BJ (cell line): ENCODE measurements at regions not wholly inside any gene's neighbourhood (a gene's known extent, or its start where the extent isn't known, plus 50 kb on each side); places are given as distances from the start of the nearest gene placed in this dataset.

Experiments
- CTCF ChIA-PET: fragments of 350-600 bp; formaldehyde crosslinking; extraction: SDS; loops from one replicate; lab custom pipeline; 2021; ENCODE audit warnings: antibody characterized with exemption, inconsistent platforms; lab: Yijun Ruan, JAX
- POLR2A ChIA-PET: fragments of 300-600 bp; sonication (Branson Sonifier 250); formaldehyde crosslinking; extraction: SDS; loops from one replicate; lab custom pipeline; 2021; ENCODE audit warnings: antibody characterized with exemption; lab: Charles Lee
- DNase-seq: peaks from one replicate; pipeline ENCODE4 v3.0.0-alpha.2; 2011; ENCODE audit warnings: low read depth
- H3K27me3 ChIP-seq: 2 replicates; pipeline ENCODE4 v1.6.0; 2011; ENCODE audit warnings: low read length; ENCODE audit not compliant: control insufficient read depth, insufficient read depth
- H3K36me3 ChIP-seq: 2 replicates; pipeline ENCODE4 v1.5.1; 2011; ENCODE audit warnings: low read length; ENCODE audit not compliant: control insufficient read depth, insufficient read depth
- H3K4me3 ChIP-seq: 2 replicates; pipeline ENCODE4 v1.5.1; 2011; ENCODE audit warnings: low read depth, mild to moderate bottlenecking, control low read depth, low read length
- TF ChIP-seq, protein P1 (sequence below): IDR thresholded peaks from 2 replicates; pipeline ENCODE4 v1.5.1; 2011; ENCODE audit warnings: low read depth, mild to moderate bottlenecking, control low read depth, inconsistent platforms, low read length, moderate library complexity; ENCODE audit not compliant: insufficient read depth

DNA sequence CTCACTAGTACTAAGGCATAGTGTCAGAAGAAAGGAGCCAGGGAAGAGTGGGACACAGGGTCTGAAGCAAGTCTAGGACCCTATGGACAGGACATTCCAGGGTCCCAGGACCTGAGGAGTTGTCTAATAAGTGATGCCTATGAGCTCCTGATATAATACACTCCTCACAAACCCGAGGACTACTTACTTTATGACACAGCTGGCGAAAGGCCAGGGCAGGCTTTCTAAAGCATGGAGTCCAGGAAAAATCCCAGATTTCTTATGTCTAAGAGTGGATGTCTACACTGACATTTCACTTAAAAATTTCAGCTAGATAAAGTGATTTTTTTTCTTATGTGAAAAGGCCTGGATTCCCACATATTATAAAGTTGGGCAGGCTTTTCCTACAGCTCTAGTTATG lies 502.2 kb upstream of the SETBP1 start:
- ChIA-PET POLR2A (no interaction called here), CTCF (no interaction called here)
- Histone ChIP-seq H3K4me3 (no peak overlapping the region), H3K36me3 (no peaks in the 10 kb centered on the region), H3K27me3 (no peaks in the 10 kb centered on the region)
- TF ChIP-seq, protein P1, sequence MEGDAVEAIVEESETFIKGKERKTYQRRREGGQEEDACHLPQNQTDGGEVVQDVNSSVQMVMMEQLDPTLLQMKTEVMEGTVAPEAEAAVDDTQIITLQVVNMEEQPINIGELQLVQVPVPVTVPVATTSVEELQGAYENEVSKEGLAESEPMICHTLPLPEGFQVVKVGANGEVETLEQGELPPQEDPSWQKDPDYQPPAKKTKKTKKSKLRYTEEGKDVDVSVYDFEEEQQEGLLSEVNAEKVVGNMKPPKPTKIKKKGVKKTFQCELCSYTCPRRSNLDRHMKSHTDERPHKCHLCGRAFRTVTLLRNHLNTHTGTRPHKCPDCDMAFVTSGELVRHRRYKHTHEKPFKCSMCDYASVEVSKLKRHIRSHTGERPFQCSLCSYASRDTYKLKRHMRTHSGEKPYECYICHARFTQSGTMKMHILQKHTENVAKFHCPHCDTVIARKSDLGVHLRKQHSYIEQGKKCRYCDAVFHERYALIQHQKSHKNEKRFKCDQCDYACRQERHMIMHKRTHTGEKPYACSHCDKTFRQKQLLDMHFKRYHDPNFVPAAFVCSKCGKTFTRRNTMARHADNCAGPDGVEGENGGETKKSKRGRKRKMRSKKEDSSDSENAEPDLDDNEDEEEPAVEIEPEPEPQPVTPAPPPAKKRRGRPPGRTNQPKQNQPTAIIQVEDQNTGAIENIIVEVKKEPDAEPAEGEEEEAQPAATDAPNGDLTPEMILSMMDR, result no peak
- DNase-seq, result no peak

DNA sequence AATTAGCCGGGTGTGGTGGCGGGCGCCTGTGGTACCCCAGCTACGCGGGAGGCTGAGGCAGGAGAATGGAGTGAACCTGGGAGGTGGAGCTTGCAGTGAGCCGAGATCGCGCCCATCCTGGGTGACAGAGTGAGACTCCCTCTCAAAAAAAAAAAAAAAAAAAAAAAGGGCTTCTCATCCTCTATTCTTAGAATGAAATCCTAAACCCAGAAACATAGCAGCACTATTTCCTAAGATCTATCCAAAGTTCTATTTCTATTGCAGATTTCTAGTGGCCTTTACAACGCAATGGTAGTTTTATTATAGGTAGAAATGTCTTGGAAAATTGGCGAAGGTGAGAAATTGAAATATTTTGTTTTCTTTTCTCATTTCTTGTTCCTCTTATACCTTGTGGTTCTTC lies 501.0 kb upstream of the SETBP1 start:
- no peaks in the 10 kb centered on the region for H3K36me3 ChIP-seq
- ChIA-PET POLR2A (no interaction called here), CTCF (no interaction called here)
- H3K4me3 ChIP-seq, result no peak overlapping the region
- TF ChIP-seq, protein P1, result no peak
- no peaks in the 10 kb centered on the region for H3K27me3 ChIP-seq
- no peak for DNase-seq

DNA sequence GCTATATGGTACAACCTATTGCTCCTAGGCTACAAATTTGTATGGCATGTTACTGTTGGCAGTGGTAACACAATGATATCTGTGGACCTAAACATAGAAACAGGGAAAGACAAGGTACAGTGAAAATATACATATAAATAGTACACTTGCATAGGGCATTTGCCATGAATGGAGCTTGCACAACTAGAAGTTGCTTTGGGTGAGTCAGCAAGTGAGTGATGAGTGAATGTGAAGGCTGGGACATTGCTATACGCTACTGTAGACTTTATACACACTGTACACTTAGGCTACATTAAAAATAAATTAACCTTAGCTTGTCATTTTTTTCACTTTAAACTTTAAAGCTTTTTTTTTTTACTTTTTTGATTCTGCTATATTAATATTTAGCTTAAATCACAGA lies 500.0 kb upstream of the SETBP1 start:
- no peaks in the 10 kb centered on the region for H3K27me3 ChIP-seq
- ChIA-PET CTCF (no interaction called here), POLR2A (no interaction called here)
- no peak for DNase-seq
- no peak overlapping the region for H3K4me3 ChIP-seq
- H3K36me3 ChIP-seq, result no peaks in the 10 kb centered on the region
- TF ChIP-seq, protein P1, result no peak

DNA sequence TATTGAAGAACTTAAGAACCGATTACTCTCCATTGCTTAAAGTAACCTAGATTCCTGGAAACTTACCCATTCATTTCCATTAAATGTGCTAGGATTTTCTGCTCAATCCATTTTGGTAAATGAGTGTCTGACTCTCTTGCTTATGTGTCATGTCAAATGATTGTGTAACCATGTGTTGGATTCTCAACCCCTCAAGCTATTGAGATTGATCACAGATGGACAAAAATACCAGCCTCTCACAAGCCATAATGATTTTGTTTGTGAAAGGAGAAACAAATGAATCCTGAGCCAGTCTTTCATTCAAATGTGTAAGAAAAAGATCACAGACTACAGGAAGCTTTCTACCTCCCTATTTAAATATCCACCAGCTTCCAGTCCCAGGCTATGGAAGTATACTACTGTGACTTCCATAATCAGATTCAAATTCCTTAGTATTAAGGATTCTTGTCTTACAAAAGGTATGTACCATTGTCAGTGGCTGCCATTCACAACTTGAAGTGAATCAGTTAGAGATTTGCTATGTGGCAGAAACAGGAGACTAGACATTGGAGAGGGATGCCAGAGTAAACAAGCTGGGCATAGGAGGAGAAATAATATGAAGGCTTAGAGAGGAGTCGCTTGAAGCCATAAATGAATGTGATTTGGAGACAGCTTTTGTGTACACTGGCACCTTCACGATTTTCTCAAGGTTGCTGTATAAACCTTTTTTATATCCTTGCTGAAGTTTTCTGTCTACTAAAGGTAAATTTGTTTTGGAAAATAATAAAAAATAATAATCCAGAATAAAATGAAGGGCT lies 498.5 kb upstream of the SETBP1 start:
- DNase-seq, result no peak
- ChIA-PET POLR2A (no interaction called here), CTCF (interaction anchor here (1.3 kb wide), 1 partner anchor 1204 kb away, joined by 3 read pairs; no protein-coding TSS in a partner anchor)
- TF ChIP-seq, protein P1, result no peak
- Histone ChIP-seq H3K36me3 (no peaks in the 10 kb centered on the region), H3K27me3 (no peaks in the 10 kb centered on the region), H3K4me3 (no peak overlapping the region)

DNA sequence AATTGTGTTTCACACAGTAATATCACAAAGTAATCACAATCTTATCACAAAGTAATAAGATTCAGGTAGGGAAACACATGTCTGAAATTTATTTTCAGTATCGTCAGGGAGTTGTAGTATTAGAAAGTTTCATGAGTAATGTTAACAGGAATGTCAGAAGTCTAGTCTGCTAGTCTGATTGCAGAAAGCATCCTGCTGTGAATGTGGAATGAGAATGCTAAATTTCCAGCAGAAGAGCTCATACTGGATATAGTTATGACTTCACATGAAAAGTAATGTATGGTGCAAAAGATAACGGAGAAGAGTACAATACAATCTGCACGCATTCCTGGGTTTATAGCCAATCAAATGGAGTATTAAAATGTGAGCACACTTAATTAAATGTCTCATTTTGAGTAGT lies 494.7 kb upstream of the SETBP1 start:
- Histone ChIP-seq H3K36me3 (no peaks in the 10 kb centered on the region), H3K4me3 (no peak overlapping the region), H3K27me3 (no peaks in the 10 kb centered on the region)
- POLR2A ChIA-PET, result no interaction called here
- no peak for DNase-seq
- CTCF ChIA-PET, result interaction anchor here (0.8 kb wide), 1 partner anchor 30 kb away, joined by 3 read pairs; no protein-coding TSS in a partner anchor
- TF ChIP-seq, protein P1, result no peak
